ENCODE measurements at regions not wholly inside any gene's neighbourhood (a gene's known extent, or its start where the extent isn't known, plus 50 kb on each side); places are given as distances from the start of the nearest gene placed in this dataset.

GRCh38 chr5:3490957-3491507 is 104.6 kb upstream of the IRX1 start (continued):
- TF ChIP-seq MAFK (IDR thresholded peaks at IDR 0.05; ENCODE audit: low read depth, low read length) (no peak), ZNF274 (IDR thresholded peaks at IDR 0.05; ENCODE audit: borderline replicate concordance, extremely low read depth, low read length) (no peak)
